HEK293 (cell line): ENCODE measurements at regions not wholly inside any gene's neighbourhood (a gene's known extent, or its start where the extent isn't known, plus 50 kb on each side); places are given as distances from the start of the nearest gene placed in this dataset.

Experiments
- CTCF ChIA-PET: fragments of 350-600 bp; formaldehyde crosslinking; extraction: SDS; loops from one replicate; lab custom pipeline; 2021; ENCODE audit warnings: antibody characterized with exemption; lab: Yijun Ruan, JAX
- POLR2A ChIA-PET: fragments of 300-600 bp; formaldehyde crosslinking; extraction: SDS; loops from one replicate; lab custom pipeline; 2020; ENCODE audit warnings: antibody characterized with exemption, inconsistent platforms; lab: Yijun Ruan, JAX
- H3K27ac ChIP-seq: fragments of 200-500 bp; sonication (Bioruptor generic); 2 replicates; pipeline ENCODE4 v1.5.1; 2014; ENCODE audit warnings: low read depth, low read length, control low read depth, inconsistent platforms; ENCODE audit errors: extremely low read depth
- H3K36me3 ChIP-seq, 2 experiments: fragments of 200-500 bp in 1 of 2; sonication (Bioruptor generic) in 1 of 2; 1 replicate in 1 of 2; 2 replicates in 1 of 2; pipeline ENCODE4 v1.5.1; 2014 to 2017; ENCODE audit warnings: inconsistent platforms in 2 of 2, low read length in 2 of 2; ENCODE audit not compliant: control insufficient read depth in 2 of 2, insufficient read depth in 1 of 2
- H3K4me1 ChIP-seq: fragments of 200-500 bp; sonication (Bioruptor generic); 2 replicates; pipeline ENCODE4 v1.5.1; 2014; ENCODE audit warnings: mild to moderate bottlenecking, low read length, inconsistent platforms; ENCODE audit not compliant: control insufficient read depth, insufficient read depth
- H3K4me3 ChIP-seq: 2 replicates; pipeline ENCODE4 v1.5.1; 2011; ENCODE audit warnings: low read depth, mild to moderate bottlenecking, control low read depth, low read length, moderate library complexity
- H3K9me3 ChIP-seq: fragments of 200-500 bp; sonication (Bioruptor generic); 2 replicates; pipeline ENCODE4 v1.5.1; 2014; ENCODE audit warnings: low read depth, low read length, inconsistent platforms; ENCODE audit not compliant: control insufficient read depth, insufficient read depth
- ATF2 ChIP-seq: fragments of 450-650 bp; formaldehyde crosslinking; IDR thresholded peaks from 2 replicates; pipeline ENCODE4 v1.5.1; 2016; ENCODE audit warnings: missing biosample characterization, missing genetic modification characterization, low read depth
- KLF10 ChIP-seq: fragments of 450-650 bp; IDR thresholded peaks from 2 replicates; pipeline ENCODE4 v1.5.1; 2018; ENCODE audit warnings: missing biosample characterization, mild to moderate bottlenecking, missing genetic modification characterization
- KLF17 ChIP-seq: fragments of 450-650 bp; formaldehyde crosslinking; IDR thresholded peaks from 2 replicates; pipeline ENCODE4 v1.5.1; 2016; ENCODE audit warnings: missing biosample characterization, missing genetic modification characterization
- MEIS1 ChIP-seq: sonication (generic); formaldehyde crosslinking; IDR thresholded peaks from 2 replicates; pipeline ENCODE4 v1.8.1; 2022; ENCODE audit warnings: missing genetic modification reagents, mild to moderate bottlenecking, borderline replicate concordance
- PRDM6 ChIP-seq: fragments of 450-650 bp; formaldehyde crosslinking; IDR thresholded peaks from 2 replicates; pipeline ENCODE4 v1.5.1; 2017; ENCODE audit warnings: missing biosample characterization, missing genetic modification characterization
- SP2 ChIP-seq: fragments of 450-650 bp; formaldehyde crosslinking; IDR thresholded peaks from 2 replicates; pipeline ENCODE4 v1.5.1; 2016; ENCODE audit warnings: missing biosample characterization, missing genetic modification characterization
- WT1 ChIP-seq: fragments of 450-650 bp; formaldehyde crosslinking; IDR thresholded peaks from 2 replicates; pipeline ENCODE4 v1.5.1; 2016; ENCODE audit warnings: missing biosample characterization, missing genetic modification characterization
- ZBTB26 ChIP-seq: fragments of 450-650 bp; formaldehyde crosslinking; optimal IDR thresholded peaks from 2 replicates; pipeline ENCODE3; 2016; ENCODE audit warnings: missing biosample characterization, mild to moderate bottlenecking, missing genetic modification characterization
- ZBTB7A ChIP-seq: fragments of 450-650 bp; formaldehyde crosslinking; IDR thresholded peaks from 2 replicates; pipeline ENCODE4 v1.5.1; 2016; ENCODE audit warnings: low read depth, missing biosample characterization, missing genetic modification characterization
- ZBTB8A ChIP-seq: fragments of 450-650 bp; formaldehyde crosslinking; IDR thresholded peaks from 2 replicates; pipeline ENCODE4 v1.5.1; 2016; ENCODE audit warnings: missing biosample characterization, missing genetic modification characterization
- ZFP3 ChIP-seq: fragments of 450-650 bp; formaldehyde crosslinking; IDR thresholded peaks from 2 replicates; pipeline ENCODE4 v1.5.1; 2016; ENCODE audit warnings: low read depth, missing biosample characterization, missing genetic modification characterization
- ZNF112 ChIP-seq: fragments of 450-650 bp; formaldehyde crosslinking; IDR thresholded peaks from 2 replicates; pipeline ENCODE4 v1.5.0; 2017; ENCODE audit warnings: missing biosample characterization, missing genetic modification characterization
- ZNF302 ChIP-seq: fragments of 450-650 bp; formaldehyde crosslinking; IDR thresholded peaks from 2 replicates; pipeline ENCODE4 v1.5.1; 2016; ENCODE audit warnings: missing biosample characterization, missing genetic modification characterization, low read depth
- ZNF404 ChIP-seq: fragments of 450-650 bp; formaldehyde crosslinking; IDR thresholded peaks from 2 replicates; pipeline ENCODE4 v1.5.1; 2017; ENCODE audit warnings: missing biosample characterization, missing genetic modification characterization
- ZNF426 ChIP-seq: fragments of 450-650 bp; formaldehyde crosslinking; IDR thresholded peaks from 2 replicates; pipeline ENCODE4 v1.5.1; 2017; ENCODE audit warnings: missing biosample characterization, missing genetic modification characterization, mild to moderate bottlenecking, inconsistent platforms, moderate library complexity
- ZNF544 ChIP-seq: fragments of 450-650 bp; formaldehyde crosslinking; IDR thresholded peaks from 2 replicates; pipeline ENCODE4 v1.5.0; 2017; ENCODE audit warnings: missing biosample characterization, missing genetic modification characterization
- ZNF692 ChIP-seq: fragments of 450-650 bp; formaldehyde crosslinking; IDR thresholded peaks from 2 replicates; pipeline ENCODE4 v1.5.1; 2016; ENCODE audit warnings: missing biosample characterization, missing genetic modification characterization

GRCh38 chr3:105233010-105233409 lies 133.7 kb upstream of the ALCAM start:
- Histone ChIP-seq H3K4me3 (no peak overlapping the region), H3K36me3 (no peaks in the 10 kb centered on the region), H3K27ac (no peak overlapping the region), H3K9me3 (no peaks in the 10 kb centered on the region), H3K4me1 (no peaks in the 10 kb centered on the region)
- CTCF ChIA-PET: interaction anchor here (0.7 to 0.8 kb wide), 2 partner anchors 72 to 962 kb away, joined by 3 read pairs; no protein-coding TSS in a partner anchor
- POLR2A ChIA-PET: no interaction called here
- TF ChIP-seq ZBTB7A: no peak

GRCh38 chr3:105235221-105235620 lies 131.5 kb upstream of the ALCAM start:
- ChIA-PET CTCF (interaction anchor here (0.7 kb wide), 1 partner anchor 185 kb away, joined by 6 read pairs; no protein-coding TSS in a partner anchor), POLR2A (no interaction called here)
- H3K4me1 ChIP-seq: no peaks in the 10 kb centered on the region; the same call in 1 of the 2 replicates
- no peaks in the 10 kb centered on the region for H3K36me3 ChIP-seq
- TF ChIP-seq KLF17 (tag by site-specific recombination): no peak
- TF ChIP-seq ZNF302 (tag by site-specific recombination): no peak
- no peak for TF ChIP-seq ZBTB8A (tag by site-specific recombination)
- no peak for TF ChIP-seq ZNF404 (tag by site-specific recombination)
- no peak for TF ChIP-seq ZBTB7A
- TF ChIP-seq ZNF112: no peak
- TF ChIP-seq ZBTB26: no peak
- TF ChIP-seq KLF10: no peak
- no peak for TF ChIP-seq ZNF426
- no peak for TF ChIP-seq SP2 (tag by site-specific recombination)
- no peak overlapping the region for H3K27ac ChIP-seq
- H3K4me3 ChIP-seq: no peak overlapping the region
- no peaks in the 10 kb centered on the region for H3K9me3 ChIP-seq

GRCh38 chr3:105235785-105236184 lies 130.9 kb upstream of the ALCAM start:
- no peak for TF ChIP-seq MEIS1 (CRISPR knock-in tag)
- no peak for TF ChIP-seq PRDM6 (tag by site-specific recombination)
- no peak for TF ChIP-seq ZNF544 (tag by site-specific recombination)
- TF ChIP-seq ZNF692 (tag by site-specific recombination): no peak
- TF ChIP-seq ZFP3 (tag by site-specific recombination): no peak
- TF ChIP-seq ATF2 (tag by site-specific recombination): no peak
- no peak for TF ChIP-seq WT1 (tag by site-specific recombination)
- Histone ChIP-seq H3K9me3 (no peaks in the 10 kb centered on the region), H3K27ac (no peak overlapping the region), H3K36me3 (no peaks in the 10 kb centered on the region), H3K4me1 (no peaks in the 10 kb centered on the region; the same call in 1 of the 2 replicates), H3K4me3 (no peak overlapping the region)
- CTCF ChIA-PET: interaction anchor here (0.7 kb wide), 1 partner anchor 185 kb away, joined by 6 read pairs; no protein-coding TSS in a partner anchor
- POLR2A ChIA-PET: no interaction called here
